Kidney (tissue), 10 donors: ENCODE measurements at regions not wholly inside any gene's neighbourhood (a gene's known extent, or its start where the extent isn't known, plus 50 kb on each side); places are given as distances from the start of the nearest gene placed in this dataset.
"Not testable (repeated sequence)": the region's sequence is repeated elsewhere in the genome, so short reads cannot be mapped to it uniquely, and the experiment has no call there.

ENCODE experiments used
- DNase-seq, 5 donors: peaks; one replicate each; pipeline ENCODE4 v3.0.0-alpha.2; 2013 to 2020
- FAIRE-seq: peaks from 2 replicates; lab custom pipeline; 2012; peaks lifted over from hg19 to GRCh38; lab: Jason Lieb, UNC
- H3K27ac ChIP-seq, 2 donors: one replicate each; pipeline ENCODE4 v1.7.0; 2013; ENCODE audit warnings: low read depth in 2 of 2, low read length in 2 of 2, inconsistent platforms in 1 of 2
- H3K27me3 ChIP-seq: one replicate; pipeline ENCODE4 v1.7.1; 2013; ENCODE audit warnings: low read length, inconsistent platforms; ENCODE audit not compliant: control insufficient read depth, insufficient read depth
- H3K36me3 ChIP-seq, 3 donors: one replicate each; pipeline versions ENCODE4 v1.7.0 to v1.7.1; 2013; ENCODE audit warnings: low read length in 3 of 3, control low read depth in 1 of 3, inconsistent platforms in 1 of 3; ENCODE audit not compliant: insufficient read depth in 3 of 3, control insufficient read depth in 2 of 3
- H3K4me1 ChIP-seq, 3 donors: one replicate each; pipeline versions ENCODE4 v1.7.0 to v1.7.1; 2013; ENCODE audit warnings: low read length in 3 of 3, inconsistent platforms in 1 of 3, low read depth in 1 of 3; ENCODE audit not compliant: control insufficient read depth in 2 of 3, insufficient read depth in 2 of 3
- H3K4me3 ChIP-seq, 3 donors: one replicate each; pipeline versions ENCODE4 v1.7.0 to v1.8.1; 2013; ENCODE audit warnings: low read length in 3 of 3, control low read depth in 1 of 3, inconsistent platforms in 1 of 3
- H3K9ac ChIP-seq, 3 donors: one replicate each; pipeline versions ENCODE4 v1.7.0 to v1.7.1; 2013; ENCODE audit warnings: low read length in 3 of 3, control low read depth in 1 of 3, inconsistent platforms in 1 of 3
- H3K9me3 ChIP-seq, 3 donors: one replicate each; pipeline versions ENCODE4 v1.7.0 to v1.7.1; 2013; ENCODE audit warnings: low read length in 3 of 3, control low read depth in 1 of 3, inconsistent platforms in 1 of 3; ENCODE audit not compliant: control insufficient read depth in 2 of 3, insufficient read depth in 1 of 3
- intact Hi-C: fragments of 100-400 bp; cut with DNase I; formaldehyde crosslinking; loops from one replicate; pipeline ENCODE4 v1.11.1; 2022
- donor health status: control.
- donor health status: control.
- donor health status: DM: yes; HTN: yes; CAD: no.
- donor health status: Normal renal cell carcinoma (clear cell type).

DNA sequence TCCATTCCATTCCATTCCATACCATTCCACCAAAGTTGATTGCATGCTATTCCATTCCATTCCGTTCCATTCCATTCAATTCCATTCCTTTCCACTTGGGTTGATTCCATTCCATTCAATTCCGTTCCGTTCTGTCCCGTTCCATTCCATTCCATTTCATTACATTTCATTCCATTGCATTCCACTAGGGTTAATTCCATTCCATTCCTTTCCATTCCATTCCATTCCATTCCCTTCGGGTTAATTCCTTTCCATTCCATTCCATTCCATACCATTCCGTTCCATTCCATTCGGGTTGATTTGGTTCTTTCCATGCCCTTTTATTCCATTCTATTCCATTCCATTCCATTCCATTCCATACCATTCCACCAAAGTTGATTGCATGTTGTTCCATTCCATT is 131.9 kb downstream of the CWH43 start:
- not testable (repeated sequence) for H3K27me3 ChIP-seq

DNA sequence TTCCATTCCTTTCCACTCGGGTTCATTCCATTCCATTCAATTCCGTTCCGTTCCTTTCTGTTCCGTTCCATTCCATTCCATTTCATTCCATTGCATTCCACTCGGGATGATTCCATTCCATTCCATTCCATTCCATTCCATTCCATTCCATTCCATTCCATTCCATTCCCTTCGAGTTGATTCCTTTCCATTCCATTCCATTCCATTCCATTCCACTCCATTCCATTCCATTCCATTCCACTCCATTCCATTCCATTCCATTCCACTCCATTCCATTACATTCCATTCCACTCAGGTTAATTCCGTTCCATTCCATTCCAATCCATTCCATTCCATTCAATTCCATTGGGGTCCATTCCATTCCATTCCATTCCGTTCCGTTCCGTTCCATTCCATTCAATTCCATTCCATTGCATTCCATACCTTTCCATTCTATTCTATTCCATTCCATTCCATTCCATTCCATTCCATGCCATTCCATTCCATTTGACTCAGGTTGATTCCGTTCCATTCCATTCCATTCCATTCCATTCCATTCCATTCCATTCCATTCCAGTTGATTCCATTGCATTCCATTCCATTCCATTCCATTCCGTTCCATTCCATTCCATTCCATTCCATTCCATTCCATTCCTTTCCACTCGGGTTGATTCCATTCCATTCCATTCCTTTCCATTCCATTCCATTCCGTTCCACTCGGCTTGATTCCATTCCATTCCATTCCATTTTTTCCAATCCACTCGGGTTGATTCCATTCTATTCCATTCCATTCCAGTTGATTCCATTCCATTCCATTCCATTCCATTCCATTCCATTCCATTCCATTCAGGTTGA is 132.5 kb downstream of the CWH43 start:
- H3K9me3 ChIP-seq: peaks cover 19 to 52% (median 40%) of the 10 kb centered on the region in 3 donors

More for the DNA sequence above, 131.9 kb downstream of the CWH43 start:
- FAIRE-seq, DNase-seq, H3K9ac ChIP-seq, H3K4me1 ChIP-seq, H3K36me3 ChIP-seq, intact Hi-C loops, H3K27ac ChIP-seq: not testable (repeated sequence)
- Histone ChIP-seq H3K4me3 (peak overlapping the region in 1 of 3 donors; percentile 1), H3K9me3 (peaks cover 19 to 52% (median 40%) of the 10 kb centered on the region in 3 donors)

DNA sequence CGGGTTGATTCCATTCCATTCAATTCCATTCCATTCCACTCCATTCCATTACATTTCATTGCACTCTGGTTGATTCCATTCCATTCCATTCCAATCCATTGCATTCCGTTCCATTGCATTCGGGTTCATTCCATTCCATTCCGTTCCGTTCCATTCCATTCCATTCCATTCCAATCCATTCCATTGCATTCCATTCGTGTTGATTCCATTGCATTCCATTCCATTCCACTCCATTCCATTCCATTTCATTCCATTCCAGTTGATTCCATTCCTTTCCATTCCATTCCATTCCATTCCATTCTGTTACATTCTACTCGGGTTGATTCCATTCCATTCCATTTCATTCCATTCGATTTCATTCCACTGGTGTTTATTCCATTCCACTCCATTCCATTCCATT is 133.3 kb downstream of the CWH43 start:
- H3K4me1 ChIP-seq, H3K9ac ChIP-seq, H3K36me3 ChIP-seq, intact Hi-C loops, FAIRE-seq, DNase-seq, H3K27me3 ChIP-seq, H3K27ac ChIP-seq, H3K4me3 ChIP-seq: not testable (repeated sequence)
- peaks cover 19 to 52% (median 40%) of the 10 kb centered on the region in 3 donors for H3K9me3 ChIP-seq

More for the DNA sequence above, 132.5 kb downstream of the CWH43 start:
- H3K9ac ChIP-seq, H3K36me3 ChIP-seq, H3K4me1 ChIP-seq, H3K27me3 ChIP-seq, H3K27ac ChIP-seq, DNase-seq, intact Hi-C loops, FAIRE-seq, H3K4me3 ChIP-seq: not testable (repeated sequence)

DNA sequence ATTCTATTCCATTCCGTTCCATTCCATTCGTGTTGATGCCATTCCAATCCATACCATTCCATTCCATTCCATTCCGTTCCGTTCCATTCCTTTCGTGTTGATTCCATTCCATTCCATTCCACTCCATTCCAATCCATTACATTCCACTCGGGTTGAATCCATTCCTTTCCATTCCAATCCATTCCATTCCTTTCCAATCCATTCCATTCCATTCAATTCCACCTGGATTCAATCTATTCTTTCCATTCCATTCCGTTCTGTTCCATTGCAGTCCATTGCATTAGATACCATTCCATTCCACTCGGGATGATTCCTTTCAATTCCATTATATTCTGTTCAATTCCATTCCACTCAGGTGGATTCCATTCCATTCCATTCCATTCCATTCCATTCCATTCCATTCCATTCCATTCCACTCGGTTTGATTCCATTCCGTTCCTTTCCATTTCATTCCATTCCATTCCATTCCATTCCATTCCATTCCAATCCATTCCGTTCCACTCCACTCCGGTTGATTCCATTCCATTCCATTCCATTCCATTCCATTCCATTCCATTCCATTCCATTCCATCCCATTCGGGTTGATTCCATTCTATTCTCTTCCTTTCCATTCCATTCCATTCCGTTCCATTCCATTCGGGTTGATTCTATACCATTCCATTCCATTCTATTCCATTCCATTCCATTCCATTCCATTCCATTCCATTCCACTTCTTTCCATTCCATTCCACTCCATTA is 134.1 kb downstream of the CWH43 start:
- H3K4me1 ChIP-seq, DNase-seq, H3K4me3 ChIP-seq, H3K9ac ChIP-seq, intact Hi-C loops, H3K27me3 ChIP-seq, FAIRE-seq, H3K27ac ChIP-seq, H3K36me3 ChIP-seq: not testable (repeated sequence)
- peaks cover 15 to 43% (median 36%) of the 10 kb centered on the region in 3 donors for H3K9me3 ChIP-seq

DNA sequence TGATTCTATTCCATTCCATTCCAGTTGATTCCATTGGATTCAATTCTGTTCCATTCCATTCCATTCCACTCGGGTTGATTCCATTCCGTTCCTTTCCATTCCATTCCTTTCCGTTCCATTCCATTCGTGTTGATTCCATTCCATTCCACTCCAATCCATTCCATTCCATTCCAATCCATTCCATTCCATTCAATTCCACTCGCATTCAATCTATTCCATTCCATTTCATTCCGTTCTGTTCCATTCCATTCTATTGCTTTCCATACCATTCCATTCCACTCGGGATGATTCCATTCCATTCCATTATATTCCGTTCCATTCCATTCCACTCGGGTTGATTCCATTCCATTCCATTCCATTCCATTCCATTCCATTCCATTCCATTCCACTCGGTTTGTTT is 134.7 kb downstream of the CWH43 start:
- H3K27ac ChIP-seq, H3K4me3 ChIP-seq, H3K9ac ChIP-seq, intact Hi-C loops, H3K4me1 ChIP-seq, H3K36me3 ChIP-seq, FAIRE-seq, H3K27me3 ChIP-seq: not testable (repeated sequence)
- H3K9me3 ChIP-seq: peaks cover 15 to 43% (median 34%) of the 10 kb centered on the region in 3 donors
- DNase-seq: peak in 4 of 5 donors; percentile 36 to 44 (median 40)

DNA sequence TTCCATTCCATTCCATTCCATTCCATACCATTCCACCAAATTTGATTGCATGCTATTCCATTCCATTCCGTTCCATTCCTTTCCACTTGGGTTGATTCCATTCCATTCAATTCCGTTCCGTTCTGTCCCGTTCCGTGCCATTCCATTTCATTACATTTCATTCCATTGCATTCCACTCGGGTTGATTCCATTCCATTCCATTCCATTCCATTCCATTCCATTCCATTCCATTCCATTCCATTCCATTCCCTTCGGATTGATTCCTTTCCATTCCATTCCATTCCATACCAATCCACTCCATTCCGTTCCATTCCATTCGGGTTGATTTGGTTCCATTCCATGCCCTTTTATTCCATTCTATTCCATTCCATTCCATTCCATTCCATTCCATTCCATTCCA is 140.4 kb downstream of the CWH43 start:
- not testable (repeated sequence) for H3K27ac ChIP-seq, FAIRE-seq

DNA sequence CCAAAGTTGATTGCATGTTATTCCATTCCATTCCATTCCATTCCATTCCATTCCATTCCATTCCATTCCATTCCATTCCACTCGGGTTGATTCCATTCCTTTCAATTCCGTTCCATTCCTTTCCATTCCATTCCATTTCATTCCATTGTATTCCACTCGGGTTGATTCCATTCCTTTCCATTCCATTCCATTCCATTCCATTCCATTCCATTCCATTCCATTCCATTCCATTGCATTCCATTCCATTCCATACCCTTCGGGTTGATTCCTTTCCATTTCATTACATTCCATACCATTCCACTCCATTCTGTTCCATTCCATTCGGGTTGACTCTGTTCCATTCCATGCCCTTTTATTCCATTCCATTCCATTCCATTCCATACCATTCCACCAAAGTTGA is 140.8 kb downstream of the CWH43 start:
- H3K36me3 ChIP-seq, intact Hi-C loops, H3K9ac ChIP-seq, H3K27me3 ChIP-seq, H3K9me3 ChIP-seq, DNase-seq, H3K4me3 ChIP-seq, H3K4me1 ChIP-seq, H3K27ac ChIP-seq, FAIRE-seq: not testable (repeated sequence)

More for the DNA sequence above, 140.4 kb downstream of the CWH43 start:
- H3K36me3 ChIP-seq, H3K27me3 ChIP-seq, intact Hi-C loops, H3K9ac ChIP-seq, DNase-seq, H3K9me3 ChIP-seq, H3K4me1 ChIP-seq, H3K4me3 ChIP-seq: not testable (repeated sequence)

DNA sequence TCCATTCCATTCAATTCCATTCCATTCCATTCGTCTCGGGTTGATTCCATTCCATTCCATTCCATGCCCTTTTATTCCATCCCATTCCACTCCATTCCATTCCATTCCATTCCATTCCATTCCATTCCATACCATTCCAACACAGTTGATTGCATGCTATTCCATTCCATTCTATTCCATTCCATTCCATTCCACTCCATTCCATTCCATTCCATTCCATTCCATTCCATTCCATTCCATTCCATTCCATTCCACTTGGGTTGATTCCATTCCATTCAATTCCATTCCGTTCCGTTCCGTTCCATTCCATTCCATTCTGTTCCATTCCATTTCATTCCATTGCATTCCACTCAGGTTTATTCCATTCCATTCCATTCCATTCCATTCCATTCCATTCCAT is 143.3 kb downstream of the CWH43 start:
- H3K4me3 ChIP-seq, DNase-seq, intact Hi-C loops, H3K27ac ChIP-seq, FAIRE-seq, H3K36me3 ChIP-seq, H3K4me1 ChIP-seq, H3K9ac ChIP-seq, H3K9me3 ChIP-seq, H3K27me3 ChIP-seq: not testable (repeated sequence)
